ENCODE measurements at regions not wholly inside any gene's neighbourhood (a gene's known extent, or its start where the extent isn't known, plus 50 kb on each side); places are given as distances from the start of the nearest gene placed in this dataset.

- DNase-seq: no peak
Observed at GRCh38 chr10:36704124-36704523, 421.3 kb upstream of the ANKRD30A start.

- DNase-seq: peak in 11 of 58 donors; percentile 5 to 47 (median 16)
Observed at GRCh38 chr10:36703179-36703578, 422.2 kb upstream of the ANKRD30A start.

- DNase-seq: no peak
Observed at GRCh38 chr10:36700123-36700522, 425.3 kb upstream of the ANKRD30A start.

GRCh38 chr10:36692759-36693158 is 432.6 kb upstream of the ANKRD30A start:
- DNase-seq: no peak

DNA sequence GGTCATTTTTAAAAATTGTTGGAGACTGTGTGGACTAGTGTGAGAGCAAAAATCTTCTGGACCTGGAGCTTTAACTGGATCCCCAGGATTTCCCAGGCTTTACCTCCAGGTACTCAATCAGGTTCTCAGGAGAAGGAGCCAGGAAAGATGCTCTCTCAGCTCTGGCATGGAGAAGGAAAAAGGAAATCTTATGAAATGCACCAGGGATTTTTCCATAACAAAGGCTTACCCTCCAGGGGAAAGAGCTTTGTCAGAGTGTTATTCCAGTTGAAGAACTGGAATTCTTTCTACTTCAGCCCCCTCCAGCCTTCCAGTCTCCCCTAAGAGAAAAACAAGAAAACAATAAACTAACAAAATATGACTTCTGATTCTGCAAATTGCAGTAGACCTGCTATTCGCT is 436.7 kb upstream of the ANKRD30A start:
- no peak for DNase-seq

DNA sequence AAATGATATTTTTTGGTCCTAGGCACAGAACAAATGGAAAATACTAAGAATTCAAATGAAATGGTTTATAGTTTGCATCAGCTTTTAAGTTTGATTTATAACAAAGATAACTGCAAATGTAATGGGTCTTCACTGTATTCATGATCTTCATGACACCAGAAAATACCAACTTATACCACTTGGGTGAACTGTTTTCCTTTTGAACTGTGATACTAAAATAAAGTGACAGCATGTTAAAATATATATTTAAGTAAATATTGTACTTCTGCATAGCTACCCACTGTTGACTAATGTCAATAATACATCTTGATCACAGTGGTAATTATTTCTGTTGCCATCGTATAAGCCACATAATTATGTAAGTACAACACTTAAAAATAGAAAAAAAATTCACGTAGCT is 442.0 kb upstream of the ANKRD30A start:
- no peak for DNase-seq

DNA sequence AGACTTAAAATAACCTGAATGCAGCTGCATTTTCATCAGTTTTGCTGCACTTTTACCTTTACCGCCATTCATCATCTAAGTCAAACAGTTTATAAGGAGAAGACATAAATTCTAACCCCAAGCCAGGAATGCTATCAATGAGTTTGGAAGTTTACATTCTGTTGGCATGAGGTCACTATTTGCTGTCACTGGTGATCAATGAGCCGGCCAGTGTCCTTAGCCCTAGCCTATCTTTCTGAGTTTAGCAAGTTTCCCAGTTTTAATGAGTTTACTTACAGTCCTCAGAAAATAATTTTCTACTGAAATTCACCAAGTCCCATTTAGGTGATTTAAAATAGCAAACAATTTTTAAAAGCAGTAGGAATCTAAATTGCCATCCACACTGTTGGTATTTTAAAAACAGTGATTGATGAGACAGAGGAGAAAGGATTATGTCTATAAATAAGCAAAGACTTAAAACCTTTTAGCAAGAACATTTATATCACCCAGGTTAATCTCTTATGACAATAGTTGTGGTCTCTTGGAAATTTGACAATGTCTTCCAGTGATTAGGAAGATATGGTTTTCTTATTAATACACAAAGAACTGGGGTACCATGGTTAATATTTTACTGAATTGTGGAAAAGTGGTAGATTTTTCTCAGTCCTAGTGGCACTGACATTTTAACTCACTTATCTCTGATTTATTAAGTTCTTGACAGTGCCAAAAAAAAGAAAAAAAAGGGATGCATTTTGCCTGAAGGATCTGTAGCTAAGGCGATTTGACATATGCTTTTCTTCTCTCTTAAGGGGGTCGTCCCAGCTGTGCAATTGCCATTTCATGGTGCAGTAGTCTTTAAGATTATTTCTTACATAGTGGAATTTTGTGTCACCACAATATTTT is 443.4 kb upstream of the ANKRD30A start:
- no peak for DNase-seq

- no peak for DNase-seq
Observed at GRCh38 chr10:36679554-36679953, 445.8 kb upstream of the ANKRD30A start.

- no peak for DNase-seq
Observed at GRCh38 chr10:36677431-36677768, 448.0 kb upstream of the ANKRD30A start.

DNA sequence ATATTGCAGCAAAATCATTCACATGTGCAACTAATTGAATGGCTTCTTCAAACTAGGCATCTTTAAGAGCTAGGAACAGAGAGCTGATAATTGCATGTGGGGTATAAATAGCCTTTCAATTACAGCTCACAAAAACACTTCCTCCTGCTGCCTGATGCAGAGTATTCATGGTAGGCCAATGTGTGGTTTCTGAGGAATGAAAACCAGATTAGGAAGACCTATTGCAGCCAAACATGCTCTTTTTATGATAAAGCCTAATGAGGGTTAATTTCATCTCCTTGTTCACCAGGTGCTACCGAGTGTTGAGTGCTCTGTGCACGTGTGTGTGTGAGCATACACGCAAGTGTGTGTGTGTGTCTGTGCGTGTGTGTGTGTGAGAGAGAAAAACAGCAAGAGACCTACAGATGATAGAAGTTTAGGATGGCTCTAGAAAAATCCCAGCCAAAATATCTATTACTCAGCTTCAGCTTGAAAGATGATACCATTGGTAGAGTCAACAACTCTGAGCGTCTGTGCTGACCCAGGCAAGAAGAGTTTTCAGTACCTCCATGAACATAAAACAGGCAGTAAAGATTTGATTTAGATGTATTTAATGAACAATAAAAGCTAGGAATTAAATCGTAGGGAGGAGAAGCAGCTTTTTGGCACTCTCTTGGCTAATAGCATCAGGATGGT is 448.5 kb upstream of the ANKRD30A start:
- DNase-seq: peak in 1 of 58 donors; percentile 3

GRCh38 chr10:36676321-36676720 is 449.1 kb upstream of the ANKRD30A start:
- DNase-seq: no peak

- DNase-seq: no peak
Observed at GRCh38 chr10:36675458-36675880, 449.9 kb upstream of the ANKRD30A start.

GRCh38 chr10:36671607-36672006 is 453.8 kb upstream of the ANKRD30A start:
- no peak for DNase-seq

DNA sequence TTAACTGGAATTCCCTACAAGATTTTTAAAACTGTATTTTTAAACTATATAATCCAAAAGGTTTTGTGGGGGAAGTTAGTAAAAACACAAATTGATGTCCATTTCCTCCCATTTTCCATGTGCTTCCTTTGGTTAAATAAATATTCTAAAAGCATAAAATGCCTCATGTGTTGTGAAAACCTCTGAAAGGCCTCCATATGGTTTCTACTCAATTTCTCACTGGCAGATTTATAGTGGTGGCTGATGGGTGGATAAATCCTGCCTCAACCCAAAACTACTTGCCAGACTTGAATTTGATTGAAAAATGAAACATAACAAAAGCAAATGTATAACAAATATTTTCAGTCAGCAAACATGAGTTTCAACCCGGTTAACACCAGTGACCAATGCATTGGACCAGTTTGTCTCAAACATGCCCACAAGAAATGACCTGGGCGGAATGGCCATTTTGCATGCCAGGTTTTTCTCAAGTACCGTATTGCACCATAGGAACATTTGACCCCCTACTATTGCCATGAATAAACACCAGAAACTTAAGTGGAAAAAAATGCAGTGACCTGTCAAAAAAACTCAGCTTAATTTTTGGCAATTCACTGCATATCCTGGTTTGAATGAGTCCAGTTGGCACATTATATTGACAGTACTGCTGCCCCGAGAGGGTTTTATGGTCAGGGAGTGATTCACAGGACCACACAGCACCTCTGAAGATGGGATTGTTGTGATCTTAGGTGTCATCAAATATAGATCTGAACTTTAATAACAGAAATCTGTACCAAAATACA is 454.6 kb upstream of the ANKRD30A start:
- no peak for DNase-seq

GRCh38 chr10:36669615-36670352 is 455.6 kb upstream of the ANKRD30A start:
- peak in 4 of 58 donors; percentile 1 to 29 (median 8) for DNase-seq

DNA sequence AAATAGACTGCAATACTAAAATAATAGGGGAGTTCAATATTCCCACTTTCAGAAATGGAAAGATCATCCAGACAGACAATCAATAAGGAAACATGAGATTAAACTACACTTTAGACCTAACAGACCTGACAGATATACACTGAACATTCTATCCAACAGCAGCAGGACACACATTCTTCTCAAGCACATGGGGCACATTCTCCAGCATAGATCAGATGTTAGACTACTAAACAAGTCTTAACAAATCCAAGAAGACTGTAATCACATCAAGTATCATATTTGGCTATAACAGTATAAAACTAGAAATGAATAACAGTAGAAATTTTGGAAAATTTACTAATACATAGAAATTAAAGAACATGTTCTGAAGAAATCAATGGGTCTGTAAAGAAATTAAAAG is 458.9 kb upstream of the ANKRD30A start:
- no peak for DNase-seq

DNA sequence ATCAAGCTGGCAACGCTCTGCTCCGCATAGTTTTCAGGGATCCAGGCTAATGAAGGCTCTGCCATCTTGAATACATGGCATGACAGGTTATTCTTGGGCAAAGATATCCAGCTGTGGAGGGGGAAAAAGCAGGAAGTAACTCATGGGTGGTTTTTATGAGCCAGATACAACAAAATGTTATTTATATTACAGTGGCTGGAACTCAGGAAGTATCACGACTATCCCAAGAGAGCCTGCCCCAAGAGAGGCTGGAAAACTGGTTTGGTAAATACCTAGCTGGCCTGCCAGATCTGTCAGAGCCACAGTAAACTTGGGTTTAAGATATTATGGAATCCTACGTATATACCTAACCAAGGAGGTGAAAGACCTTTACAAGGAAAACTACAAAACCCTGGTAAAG is 462.8 kb upstream of the ANKRD30A start:
- no peak for DNase-seq

GRCh38 chr10:36650274-36650673 is 475.1 kb upstream of the ANKRD30A start:
- DNase-seq: no peak

DNA sequence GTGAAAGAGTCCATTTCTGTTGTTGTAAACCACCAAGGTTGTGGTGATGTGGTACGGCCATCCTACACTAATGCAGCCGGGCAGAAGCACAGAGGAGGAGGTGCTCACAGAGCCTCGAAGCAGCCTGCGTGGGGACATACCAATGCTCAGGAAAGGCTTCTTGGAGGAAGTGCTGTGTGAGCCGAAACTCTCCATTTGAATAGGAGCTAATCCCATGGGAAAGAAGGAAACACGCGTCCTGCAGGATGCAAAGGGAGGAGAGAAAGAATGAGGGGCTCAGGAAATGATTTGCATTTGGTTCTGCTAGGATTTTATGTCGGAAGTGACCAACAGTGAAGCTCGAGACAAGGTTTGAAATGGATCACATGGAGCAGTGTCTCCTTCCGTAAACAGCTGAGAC is 477.9 kb upstream of the ANKRD30A start:
- DNase-seq: no peak

GRCh38 chr10:36640626-36641025 is 484.8 kb upstream of the ANKRD30A start:
- no peak for DNase-seq

- DNase-seq: no peak
Observed at GRCh38 chr10:36638462-36639155, 486.8 kb upstream of the ANKRD30A start.

Data from anterior cingulate cortex (tissue), 58 donors.